ENCODE measurements at regions not wholly inside any gene's neighbourhood (a gene's known extent, or its start where the extent isn't known, plus 50 kb on each side); places are given as distances from the start of the nearest gene placed in this dataset.
"Not testable (repeated sequence)": the region's sequence is repeated elsewhere in the genome, so short reads cannot be mapped to it uniquely, and the experiment has no call there.

DNA sequence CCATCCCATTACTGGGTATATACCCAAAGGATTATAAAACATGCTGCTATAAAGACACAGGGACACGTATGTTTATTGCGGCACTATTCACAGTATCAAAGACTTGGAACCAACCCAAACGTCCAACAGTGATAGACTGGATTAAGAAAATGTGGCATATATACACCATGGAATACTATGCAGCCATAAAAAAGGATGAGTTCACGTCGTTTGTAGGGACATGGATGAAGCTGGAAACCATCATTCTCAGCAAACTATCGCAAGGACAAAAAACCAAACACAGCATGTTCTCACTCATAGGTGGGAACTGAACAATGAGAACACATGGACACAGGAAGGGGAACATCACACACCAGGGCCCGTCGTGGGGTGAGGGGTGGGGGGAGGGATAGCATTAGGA is 106.1 kb downstream of the CHD1L start:
- not testable (repeated sequence) for H3K4me3 ChIP-seq (ENCODE audit: low read length); DNase-seq (ENCODE audit: low read depth)

DNA sequence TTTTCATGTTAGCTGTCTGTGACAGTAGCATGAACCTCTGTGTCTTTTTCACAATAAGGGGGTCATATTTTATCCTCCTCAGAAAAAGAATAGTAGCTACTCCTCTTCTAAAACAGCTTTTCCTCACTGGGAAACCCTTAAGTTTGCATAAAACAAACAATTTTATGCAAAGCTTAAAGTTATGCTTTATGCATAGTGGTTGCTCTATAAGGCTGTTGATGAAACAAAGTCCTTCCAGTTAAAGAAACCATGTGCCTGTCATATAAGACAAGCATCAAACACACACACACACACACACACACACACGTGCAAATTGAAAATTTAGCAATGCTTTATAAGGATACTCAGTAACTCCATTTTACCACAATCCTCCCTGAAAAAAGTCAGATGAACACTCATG is 107.0 kb downstream of the CHD1L start:
- no peak overlapping the region for H3K4me3 ChIP-seq (ENCODE audit: low read length)
- DNase-seq (ENCODE audit: low read depth): no peak
- TF ChIP-seq, protein P1, sequence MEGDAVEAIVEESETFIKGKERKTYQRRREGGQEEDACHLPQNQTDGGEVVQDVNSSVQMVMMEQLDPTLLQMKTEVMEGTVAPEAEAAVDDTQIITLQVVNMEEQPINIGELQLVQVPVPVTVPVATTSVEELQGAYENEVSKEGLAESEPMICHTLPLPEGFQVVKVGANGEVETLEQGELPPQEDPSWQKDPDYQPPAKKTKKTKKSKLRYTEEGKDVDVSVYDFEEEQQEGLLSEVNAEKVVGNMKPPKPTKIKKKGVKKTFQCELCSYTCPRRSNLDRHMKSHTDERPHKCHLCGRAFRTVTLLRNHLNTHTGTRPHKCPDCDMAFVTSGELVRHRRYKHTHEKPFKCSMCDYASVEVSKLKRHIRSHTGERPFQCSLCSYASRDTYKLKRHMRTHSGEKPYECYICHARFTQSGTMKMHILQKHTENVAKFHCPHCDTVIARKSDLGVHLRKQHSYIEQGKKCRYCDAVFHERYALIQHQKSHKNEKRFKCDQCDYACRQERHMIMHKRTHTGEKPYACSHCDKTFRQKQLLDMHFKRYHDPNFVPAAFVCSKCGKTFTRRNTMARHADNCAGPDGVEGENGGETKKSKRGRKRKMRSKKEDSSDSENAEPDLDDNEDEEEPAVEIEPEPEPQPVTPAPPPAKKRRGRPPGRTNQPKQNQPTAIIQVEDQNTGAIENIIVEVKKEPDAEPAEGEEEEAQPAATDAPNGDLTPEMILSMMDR (IDR thresholded peaks at IDR 0.05; ENCODE audit: insufficient read depth, low read depth, low read length, missing control alignments): no peak

- no peak for DNase-seq (ENCODE audit: low read depth)
- TF ChIP-seq, protein P1 (IDR thresholded peaks at IDR 0.05; ENCODE audit: insufficient read depth, low read depth, low read length, missing control alignments): no peak
- H3K4me3 ChIP-seq (ENCODE audit: low read length): no peak overlapping the region
Measured at GRCh38 chr1:147351140-147351835, 108.8 kb downstream of the CHD1L start.

- DNase-seq (ENCODE audit: low read depth): no peak
- H3K4me3 ChIP-seq (ENCODE audit: low read length): no peak overlapping the region
- TF ChIP-seq, protein P1 (IDR thresholded peaks at IDR 0.05; ENCODE audit: insufficient read depth, low read depth, low read length, missing control alignments): no peak
Measured at GRCh38 chr1:147377263-147378246, 135.1 kb downstream of the CHD1L start.

- TF ChIP-seq, protein P1 (IDR thresholded peaks at IDR 0.05; ENCODE audit: insufficient read depth, low read depth, low read length, missing control alignments): no peak
- no peak overlapping the region for H3K4me3 ChIP-seq (ENCODE audit: low read length)
- no peak for DNase-seq (ENCODE audit: low read depth)
Measured at GRCh38 chr1:147379889-147380288, 137.4 kb downstream of the CHD1L start.

GRCh38 chr1:147384804-147385203 is 142.3 kb downstream of the CHD1L start:
- no peak overlapping the region for H3K4me3 ChIP-seq (ENCODE audit: low read length)
- TF ChIP-seq, protein P1 (IDR thresholded peaks at IDR 0.05; ENCODE audit: insufficient read depth, low read depth, low read length, missing control alignments): no peak
- DNase-seq (ENCODE audit: low read depth): no peak

GRCh38 chr1:147388969-147389368 is 146.5 kb downstream of the CHD1L start:
- no peak for DNase-seq (ENCODE audit: low read depth)
- no peak overlapping the region for H3K4me3 ChIP-seq (ENCODE audit: low read length)
- TF ChIP-seq, protein P1 (IDR thresholded peaks at IDR 0.05; ENCODE audit: insufficient read depth, low read depth, low read length, missing control alignments): no peak
